Stimulated activated CD4-positive, alpha-beta T cell treated with anti-CD3 and anti-CD28 coated beads, TNF-alpha, amount 100 ng/mL, for 4 hours (primary cell): ENCODE measurements at regions not wholly inside any gene's neighbourhood (a gene's known extent, or its start where the extent isn't known, plus 50 kb on each side); places are given as distances from the start of the nearest gene placed in this dataset.
"Not testable (repeated sequence)": the region's sequence is repeated elsewhere in the genome, so short reads cannot be mapped to it uniquely, and the experiment has no call there.

Source experiments
- DNase-seq, 3 experiments: peaks; one replicate each; pipeline ENCODE4 v3.0.0-alpha.2; 2020; ENCODE audit warnings: low read depth in 3 of 3

DNA sequence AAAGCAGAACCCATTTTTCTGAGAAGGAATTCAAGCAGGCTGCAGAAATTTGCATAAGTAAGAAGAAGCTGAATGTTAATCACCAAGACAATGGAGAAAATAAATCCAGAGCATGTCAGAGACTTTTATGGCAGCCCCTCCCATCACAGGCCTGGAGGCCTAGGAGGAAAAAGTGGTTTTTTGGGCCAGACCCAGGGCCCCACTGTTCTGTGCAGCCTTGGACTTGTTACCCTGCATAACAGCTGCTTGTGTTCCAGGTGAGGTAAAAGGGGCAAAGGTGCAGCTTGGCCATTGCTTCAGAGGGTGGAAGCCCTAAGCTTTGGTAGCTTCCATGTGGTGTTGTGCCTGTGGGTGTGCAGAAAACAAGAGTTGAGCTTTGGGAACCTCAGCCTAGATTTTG, 1516.2 kb upstream of the PCDH10 start:
- DNase-seq = no peak

DNA sequence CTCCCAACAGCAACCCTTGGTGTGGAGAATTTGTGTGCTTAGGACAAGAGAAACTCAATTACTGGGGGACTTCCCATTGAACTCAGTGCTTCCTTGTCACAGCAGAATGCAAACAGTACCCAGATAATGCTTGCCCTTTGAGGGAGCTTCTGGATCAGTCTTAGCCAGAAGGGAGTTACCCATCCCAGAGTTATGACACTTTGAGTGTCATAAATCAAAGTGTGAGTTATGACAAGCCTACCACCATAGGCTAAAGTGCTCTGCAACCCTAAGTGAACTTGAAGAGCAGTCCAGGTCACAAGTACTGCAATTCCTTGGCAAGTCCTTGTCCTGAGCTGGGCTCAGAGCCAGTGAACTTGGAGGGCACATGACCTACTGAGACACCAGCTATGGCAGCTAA, 1513.9 kb upstream of the PCDH10 start:
- DNase-seq = no peak

DNA sequence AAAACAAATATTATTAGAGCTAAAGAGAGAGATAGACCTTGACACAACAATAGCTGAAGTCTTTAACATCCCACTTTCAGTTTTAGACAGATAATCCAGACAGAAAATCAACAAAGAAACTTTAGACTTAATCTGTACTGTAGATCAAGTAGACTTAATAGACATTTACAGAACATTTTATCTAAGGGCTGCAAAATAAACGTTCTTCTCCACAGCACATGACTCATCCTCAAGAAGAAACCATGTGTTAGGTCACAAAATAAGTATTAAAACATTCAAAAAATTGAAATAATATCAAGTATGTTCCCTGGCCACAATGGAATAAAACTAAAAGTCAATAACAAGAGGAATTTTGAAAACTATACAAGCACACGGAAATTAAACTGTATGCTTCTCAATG, 1510.3 kb upstream of the PCDH10 start:
- DNase-seq = no peak

- DNase-seq = no peak
Measured at GRCh38 chr4:131644619-131645018, 1504.5 kb upstream of the PCDH10 start.

GRCh38 chr4:131649227-131649626, 1499.9 kb upstream of the PCDH10 start:
- no peak for DNase-seq

- no peak for DNase-seq
Measured at GRCh38 chr4:131650951-131651350, 1498.1 kb upstream of the PCDH10 start.

DNA sequence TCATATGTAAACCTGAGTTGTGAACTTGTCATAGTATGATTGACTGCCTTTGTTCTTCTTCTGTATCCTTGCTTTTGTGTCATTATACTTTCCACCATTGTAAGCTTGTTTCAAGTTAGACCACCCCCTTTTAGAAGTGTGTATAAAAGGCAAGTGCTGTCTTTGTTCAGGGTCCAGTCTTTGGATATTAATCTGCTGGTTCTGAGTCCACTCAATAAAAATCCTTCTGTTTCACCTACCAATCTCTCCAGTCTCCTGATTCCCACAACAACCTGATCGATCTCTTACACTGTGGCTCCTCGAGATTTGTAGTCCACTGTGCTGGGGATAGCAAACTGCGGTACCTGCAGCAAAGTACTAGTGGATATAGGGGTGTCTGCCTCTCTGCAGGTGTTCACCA, 1465.8 kb upstream of the PCDH10 start:
- DNase-seq = not testable (repeated sequence)

GRCh38 chr4:131721883-131722282, 1427.2 kb upstream of the PCDH10 start:
- DNase-seq = no peak

GRCh38 chr4:131723069-131723468, 1426.0 kb upstream of the PCDH10 start:
- DNase-seq = not testable (repeated sequence)

- DNase-seq = peak in 1 of 3 experiments; percentile 18
Measured at GRCh38 chr4:131724847-131725246, 1424.2 kb upstream of the PCDH10 start.

GRCh38 chr4:131725521-131725920, 1423.6 kb upstream of the PCDH10 start:
- not testable (repeated sequence) for DNase-seq

GRCh38 chr4:131726940-131727339, 1422.2 kb upstream of the PCDH10 start:
- not testable (repeated sequence) for DNase-seq

DNA sequence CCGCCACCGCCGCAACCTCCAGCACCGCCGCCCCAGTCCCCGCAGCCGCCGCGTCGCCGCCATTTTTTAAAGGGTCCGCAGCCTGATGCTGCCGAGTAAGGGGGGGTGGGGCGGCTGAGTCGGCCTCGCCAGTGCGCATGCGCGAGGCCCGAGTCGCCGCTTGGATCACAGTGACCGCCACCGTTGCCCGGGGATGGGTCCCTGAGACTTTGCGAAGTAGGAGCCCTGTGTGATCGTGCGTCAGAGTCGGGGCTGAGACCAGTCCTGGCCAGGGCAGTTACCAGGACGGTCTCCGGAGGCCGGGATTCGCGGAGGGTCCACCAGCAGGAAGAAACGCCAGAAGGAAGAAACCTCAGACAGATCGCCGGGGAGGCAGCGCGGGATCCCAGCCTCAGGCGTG, 1421.7 kb upstream of the PCDH10 start:
- DNase-seq = not testable (repeated sequence)

GRCh38 chr4:131729205-131729604, 1419.9 kb upstream of the PCDH10 start:
- DNase-seq = not testable (repeated sequence)

- DNase-seq = not testable (repeated sequence)
Measured at GRCh38 chr4:131729716-131730398, 1419.2 kb upstream of the PCDH10 start.

- DNase-seq = not testable (repeated sequence)
Measured at GRCh38 chr4:131730574-131730973, 1418.5 kb upstream of the PCDH10 start.

DNA sequence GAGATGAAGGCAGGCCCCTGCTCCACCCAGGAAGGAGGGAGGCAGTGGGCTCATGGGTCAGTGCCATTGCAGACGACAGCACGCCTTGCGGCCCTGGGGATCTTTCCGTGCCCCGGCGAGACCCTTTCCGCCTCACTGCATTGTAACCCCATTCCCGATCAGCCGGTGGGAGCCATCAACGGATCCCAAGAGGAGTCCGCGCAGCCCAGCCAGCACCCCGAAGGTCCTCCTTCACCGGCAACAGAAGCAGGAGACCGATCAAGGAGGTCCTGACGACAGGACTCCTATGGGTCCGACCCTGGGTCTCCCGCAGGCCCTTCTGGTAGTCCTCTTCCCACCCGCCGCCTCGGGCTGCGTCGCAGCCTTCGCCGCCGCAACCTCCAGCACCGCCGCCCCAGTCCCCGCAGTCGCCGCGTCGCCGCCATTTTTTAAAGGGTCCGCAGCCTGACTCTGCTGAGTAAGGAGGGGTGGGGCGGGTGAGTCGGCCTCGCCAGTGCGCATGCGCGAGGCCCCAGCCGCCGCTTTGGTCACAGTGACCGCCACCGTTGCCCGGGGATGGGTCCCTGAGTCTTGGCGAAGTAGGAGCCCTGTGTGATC, 1417.0 kb upstream of the PCDH10 start:
- DNase-seq = not testable (repeated sequence)

DNA sequence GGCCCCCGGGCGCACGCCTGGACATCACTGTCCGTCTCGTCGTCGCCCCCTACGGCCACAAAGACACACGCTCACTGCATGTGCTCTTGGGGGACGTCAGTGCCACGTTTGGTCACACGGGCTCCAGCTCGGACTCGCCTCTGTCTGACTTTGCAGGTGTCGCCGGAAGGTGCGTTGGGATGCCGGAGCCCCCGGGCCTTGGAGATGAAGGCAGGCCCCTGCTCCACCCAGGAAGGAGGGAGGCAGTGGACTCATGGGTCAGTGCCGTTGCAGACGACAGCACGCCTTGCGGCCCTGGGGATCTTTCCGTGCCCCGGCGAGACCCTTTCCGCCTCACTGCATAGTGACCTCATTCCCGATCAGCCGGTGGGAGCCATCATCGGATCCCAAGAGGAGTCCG, 1414.8 kb upstream of the PCDH10 start:
- DNase-seq = not testable (repeated sequence)

GRCh38 chr4:131734851-131735385, 1414.2 kb upstream of the PCDH10 start:
- DNase-seq = peak in 1 of 3 experiments; percentile 9

- not testable (repeated sequence) for DNase-seq
Measured at GRCh38 chr4:131738991-131739390, 1410.1 kb upstream of the PCDH10 start.

DNA sequence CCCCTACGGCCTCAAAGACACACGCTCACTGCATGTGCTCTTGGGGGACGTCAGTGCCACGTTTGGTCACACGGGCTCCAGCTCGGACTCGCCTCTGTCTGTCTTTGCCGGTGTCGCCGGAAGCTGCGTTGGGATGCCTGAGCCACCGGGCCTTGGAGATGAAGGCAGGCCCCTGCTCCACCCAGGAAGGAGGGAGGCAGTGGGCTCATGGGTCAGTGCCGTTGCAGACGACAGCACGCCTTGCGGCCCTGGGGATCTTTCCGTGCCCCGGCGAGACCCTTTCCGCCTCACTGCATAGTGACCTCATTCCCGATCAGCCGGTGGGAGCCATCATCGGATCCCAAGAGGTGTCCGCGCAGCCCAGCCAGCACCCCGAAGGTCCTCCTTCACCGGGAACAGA, 1407.3 kb upstream of the PCDH10 start:
- not testable (repeated sequence) for DNase-seq

DNA sequence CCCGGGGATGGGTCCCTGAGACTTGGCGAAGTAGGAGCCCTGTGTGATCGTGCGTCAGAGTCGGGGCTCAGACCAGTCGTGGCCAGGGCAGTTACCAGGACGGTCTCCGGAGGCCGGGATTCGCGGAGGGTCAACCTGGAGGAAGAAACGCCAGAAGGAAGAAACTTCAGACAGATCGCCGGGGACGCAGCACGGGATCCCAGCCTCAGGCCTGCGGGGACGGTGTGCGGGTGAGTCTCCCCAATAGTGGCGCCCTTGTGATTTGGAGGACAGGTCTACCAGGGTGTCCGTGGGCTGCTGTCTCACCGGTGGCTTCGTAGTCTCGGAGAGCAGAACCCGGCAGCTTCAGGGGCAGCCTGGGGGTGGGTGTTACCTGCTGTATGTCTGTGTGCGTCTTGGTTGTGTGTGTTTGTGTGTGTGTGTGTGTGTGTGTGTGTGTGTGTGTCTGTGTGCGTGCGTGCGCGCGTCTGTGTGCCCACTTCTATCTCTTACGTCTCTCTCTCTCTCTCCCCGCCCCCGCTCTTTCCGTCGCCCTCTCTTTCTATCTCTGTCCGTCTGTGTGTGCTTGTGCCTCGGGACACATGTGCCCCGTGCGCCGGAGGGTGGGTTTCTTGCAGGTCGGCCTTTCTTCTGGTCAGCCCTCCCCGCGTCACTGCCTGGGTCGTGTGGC, 1406.4 kb upstream of the PCDH10 start:
- not testable (repeated sequence) for DNase-seq

- DNase-seq = not testable (repeated sequence)
Measured at GRCh38 chr4:131743348-131743747, 1405.7 kb upstream of the PCDH10 start.
